ENCODE measurements at regions not wholly inside any gene's neighbourhood (a gene's known extent, or its start where the extent isn't known, plus 50 kb on each side); places are given as distances from the start of the nearest gene placed in this dataset.

GRCh38 chr3:36298188-36298587, 82.1 kb upstream of the STAC start (continued):
- TF ChIP-seq CHD7 (IDR thresholded peaks at IDR 0.05; ENCODE audit: insufficient replicate concordance, low read length), result no peak

Data from H1 (cell line).